ENCODE measurements at regions not wholly inside any gene's neighbourhood (a gene's known extent, or its start where the extent isn't known, plus 50 kb on each side); places are given as distances from the start of the nearest gene placed in this dataset.

GRCh38 chr13:107834281-107834680, 381.1 kb downstream of the LIG4 start:
- H3K9me3 ChIP-seq (ENCODE audit: low read depth, low read length, poor library complexity, severe bottlenecking), result no peaks in the 10 kb centered on the region
- BruUV-seq (replicated peaks), result no TSS peak
- intact Hi-C loops (cut with micrococcal nuclease; ENCODE audit: unreplicated experiment), result no loop called here
- H3K4me1 ChIP-seq (ENCODE audit: insufficient read depth, low read length, poor library complexity, severe bottlenecking), result no peaks in the 10 kb centered on the region
- no peak overlapping the region for H3K27ac ChIP-seq (ENCODE audit: low read depth, low read length, poor library complexity, severe bottlenecking)
- no peaks in the 10 kb centered on the region for H3K36me3 ChIP-seq (ENCODE audit: insufficient read depth, low read length, poor library complexity, severe bottlenecking)
- H3K27me3 ChIP-seq (replicated peaks; ENCODE audit: insufficient read depth, low read depth, low read length, poor library complexity), result no peaks in the 10 kb centered on the region
- DNase-seq (ENCODE audit: low spot score), result no peak
- ChIA-PET CTCF (no interaction called here), POLR2A (ENCODE audit: low non-redundant PET) (no interaction called here)
- H3K4me3 ChIP-seq (ENCODE audit: low read depth, low read length, poor library complexity, severe bottlenecking), result no peak overlapping the region
- TF ChIP-seq CTCF (conservative IDR thresholded peaks at IDR 0.05; ENCODE audit: low read depth, low read length), result no peak
- no peak for TF ChIP-seq EZH2 (IDR thresholded peaks at IDR 0.05; ENCODE audit: borderline replicate concordance, low read depth, low read length, poor library complexity, severe bottlenecking)

- H3K9me3 ChIP-seq (ENCODE audit: low read depth, low read length, poor library complexity, severe bottlenecking), result no peaks in the 10 kb centered on the region
- ChIA-PET POLR2A (ENCODE audit: low non-redundant PET) (no interaction called here), CTCF (no interaction called here)
- H3K27me3 ChIP-seq (replicated peaks; ENCODE audit: insufficient read depth, low read depth, low read length, poor library complexity), result no peaks in the 10 kb centered on the region
- no peaks in the 10 kb centered on the region for H3K36me3 ChIP-seq (ENCODE audit: insufficient read depth, low read length, poor library complexity, severe bottlenecking)
- intact Hi-C loops (cut with micrococcal nuclease; ENCODE audit: unreplicated experiment), result no loop called here
- H3K27ac ChIP-seq (ENCODE audit: low read depth, low read length, poor library complexity, severe bottlenecking), result no peak overlapping the region
- H3K4me3 ChIP-seq (ENCODE audit: low read depth, low read length, poor library complexity, severe bottlenecking), result no peak overlapping the region
- H3K4me1 ChIP-seq (ENCODE audit: insufficient read depth, low read length, poor library complexity, severe bottlenecking), result no peaks in the 10 kb centered on the region
- no TSS peak for BruUV-seq (replicated peaks)
- TF ChIP-seq CTCF (conservative IDR thresholded peaks at IDR 0.05; ENCODE audit: low read depth, low read length) (no peak), EZH2 (IDR thresholded peaks at IDR 0.05; ENCODE audit: borderline replicate concordance, low read depth, low read length, poor library complexity, severe bottlenecking) (no peak)
- no peak for DNase-seq (ENCODE audit: low spot score)
Measured at GRCh38 chr13:107832500-107833100, 382.7 kb downstream of the LIG4 start.

GRCh38 chr13:107830804-107831203, 384.5 kb downstream of the LIG4 start:
- Histone ChIP-seq H3K27me3 (replicated peaks; ENCODE audit: insufficient read depth, low read depth, low read length, poor library complexity) (no peaks in the 10 kb centered on the region), H3K4me1 (ENCODE audit: insufficient read depth, low read length, poor library complexity, severe bottlenecking) (no peaks in the 10 kb centered on the region), H3K36me3 (ENCODE audit: insufficient read depth, low read length, poor library complexity, severe bottlenecking) (no peaks in the 10 kb centered on the region), H3K9me3 (ENCODE audit: low read depth, low read length, poor library complexity, severe bottlenecking) (no peaks in the 10 kb centered on the region), H3K27ac (ENCODE audit: low read depth, low read length, poor library complexity, severe bottlenecking) (no peak overlapping the region), H3K4me3 (ENCODE audit: low read depth, low read length, poor library complexity, severe bottlenecking) (no peak overlapping the region)
- TF ChIP-seq EZH2 (IDR thresholded peaks at IDR 0.05; ENCODE audit: borderline replicate concordance, low read depth, low read length, poor library complexity, severe bottlenecking) (no peak), CTCF (conservative IDR thresholded peaks at IDR 0.05; ENCODE audit: low read depth, low read length) (no peak)
- BruUV-seq (replicated peaks), result no TSS peak
- intact Hi-C loops (cut with micrococcal nuclease; ENCODE audit: unreplicated experiment), result no loop called here
- CTCF ChIA-PET, result no interaction called here
- no peak for DNase-seq (ENCODE audit: low spot score)
- POLR2A ChIA-PET (ENCODE audit: low non-redundant PET), result no interaction called here

Measured in A673 (cell line).